ENCODE measurements at regions not wholly inside any gene's neighbourhood (a gene's known extent, or its start where the extent isn't known, plus 50 kb on each side); places are given as distances from the start of the nearest gene placed in this dataset.

- no peaks in the 10 kb centered on the region for H3K4me1 ChIP-seq
- ATAC-seq, result no peak
- H3K36me3 ChIP-seq, result no peaks in the 10 kb centered on the region
- H3K9me3 ChIP-seq, result no peaks in the 10 kb centered on the region
- no peak for TF ChIP-seq POLR2A (IDR thresholded peaks at IDR 0.05)
- no peak for TF ChIP-seq CTCF (IDR thresholded peaks at IDR 0.05)
- H3K27ac ChIP-seq, result no peak overlapping the region
- intact Hi-C loops (cut with DNase I), result no loop called here
- no peaks in the 10 kb centered on the region for H3K27me3 ChIP-seq
- DNase-seq, result no peak
- WGBS, 4 donors, result 46 to 63% (median 53%) methylated on average over 2 of the region's 2 CpGs
- no peak overlapping the region for H3K4me3 ChIP-seq
These were observed 557.0 kb downstream of the TLE1 start for GRCh38 chr9:81132318-81132717.

- no peak for ATAC-seq
- Histone ChIP-seq H3K27me3 (no peaks in the 10 kb centered on the region), H3K4me3 (no peak overlapping the region), H3K27ac (no peak overlapping the region), H3K4me1 (no peaks in the 10 kb centered on the region), H3K9me3 (no peaks in the 10 kb centered on the region), H3K36me3 (no peaks in the 10 kb centered on the region)
- TF ChIP-seq POLR2A (IDR thresholded peaks at IDR 0.05) (no peak), CTCF (IDR thresholded peaks at IDR 0.05) (no peak)
- WGBS, 4 donors, result 80 to 89% (median 82%) methylated on average over 6 of the region's 6 CpGs
- intact Hi-C loops (cut with DNase I), result no loop called here
- no peak for DNase-seq
These were observed 560.6 kb downstream of the TLE1 start for GRCh38 chr9:81128701-81129100.

GRCh38 chr9:81125446-81126092 lies 563.8 kb downstream of the TLE1 start:
- Histone ChIP-seq H3K4me3 (no peak overlapping the region), H3K4me1 (no peaks in the 10 kb centered on the region), H3K36me3 (no peaks in the 10 kb centered on the region), H3K27ac (no peak overlapping the region), H3K27me3 (no peaks in the 10 kb centered on the region), H3K9me3 (peaks cover 0 to 6% (median 0%) of the 10 kb centered on the region in 12 donors)
- DNase-seq (no peak), ATAC-seq (no peak)
- TF ChIP-seq POLR2A (IDR thresholded peaks at IDR 0.05) (no peak), CTCF (IDR thresholded peaks at IDR 0.05) (no peak)
- intact Hi-C loops (cut with DNase I), result no loop called here
- 46 to 72% (median 53%) methylated on average over 3 of the region's 3 CpGs for WGBS, 4 donors

- Histone ChIP-seq H3K27me3 (no peaks in the 10 kb centered on the region), H3K4me1 (no peaks in the 10 kb centered on the region), H3K27ac (no peak overlapping the region), H3K9me3 (peaks cover 0 to 6% (median 0%) of the 10 kb centered on the region in 12 donors), H3K4me3 (no peak overlapping the region), H3K36me3 (no peaks in the 10 kb centered on the region)
- DNase-seq (no peak), ATAC-seq (no peak)
- TF ChIP-seq CTCF (IDR thresholded peaks at IDR 0.05), result no peak
- TF ChIP-seq POLR2A (IDR thresholded peaks at IDR 0.05), result no peak
- 79 to 88% (median 84%) methylated on average over 3 of the region's 3 CpGs for WGBS, 4 donors
- intact Hi-C loops (cut with DNase I), result no loop called here
These were observed 565.8 kb downstream of the TLE1 start for GRCh38 chr9:81123526-81123925.
